ENCODE measurements at regions not wholly inside any gene's neighbourhood (a gene's known extent, or its start where the extent isn't known, plus 50 kb on each side); places are given as distances from the start of the nearest gene placed in this dataset.
"Not testable (repeated sequence)": the region's sequence is repeated elsewhere in the genome, so short reads cannot be mapped to it uniquely, and the experiment has no call there.

DNA sequence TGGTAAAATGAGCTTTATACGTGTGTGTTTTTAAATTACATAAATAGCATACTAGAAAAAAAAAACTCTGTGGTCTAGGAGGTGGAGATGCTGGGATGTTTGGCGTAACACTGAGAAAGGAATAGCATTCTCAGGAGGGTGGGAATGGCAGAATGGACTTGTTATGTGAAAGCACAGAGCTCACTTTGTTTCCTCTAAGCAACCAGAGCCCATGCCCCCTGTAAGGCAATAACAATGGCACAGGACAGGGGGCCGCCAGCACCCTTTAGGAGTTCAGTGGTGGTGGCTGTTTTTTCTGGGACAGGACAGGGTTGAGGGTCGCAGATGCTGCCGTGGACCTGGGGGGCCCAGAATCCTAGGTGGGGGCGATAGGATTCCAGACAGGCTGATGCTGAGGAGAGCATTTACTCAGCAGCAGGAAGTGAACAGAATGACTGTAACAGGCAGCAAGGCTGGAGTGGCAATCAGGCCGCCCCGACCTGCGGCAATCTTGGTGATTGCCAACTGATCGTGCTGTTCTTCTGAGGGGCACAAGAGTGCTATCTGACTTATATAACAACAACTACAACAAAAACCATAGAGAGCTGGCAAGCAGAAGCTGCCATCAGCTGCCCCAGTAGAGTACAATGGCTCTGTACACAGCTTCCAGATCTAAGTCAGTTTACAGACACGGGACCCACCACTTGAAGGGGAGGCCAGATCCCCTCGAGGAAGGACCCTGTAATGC, 160.4 kb downstream of the UACA start:
- DNase-seq (ENCODE audit: low read depth in 2 of 3, low spot score in 1 of 3): no peak

DNA sequence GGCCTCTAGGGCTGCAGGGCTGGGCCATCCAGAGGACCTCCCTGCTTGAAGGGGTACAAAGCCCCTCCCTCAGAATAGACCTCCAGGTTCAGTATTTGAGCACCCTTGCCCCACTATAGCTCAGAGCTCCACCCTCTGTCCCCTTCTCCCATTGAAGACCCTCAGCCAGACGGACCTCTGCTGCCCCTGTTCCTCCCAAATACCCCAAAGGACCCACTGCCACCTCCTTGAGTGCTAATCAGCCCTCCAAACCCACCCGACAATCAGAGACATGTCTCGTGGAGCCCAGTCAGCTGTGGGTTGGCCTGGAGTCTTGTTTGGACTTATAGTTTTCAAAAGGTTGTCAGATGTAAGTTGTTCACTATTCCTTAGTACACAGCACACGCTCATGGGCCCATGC, 161.1 kb downstream of the UACA start:
- DNase-seq (ENCODE audit: low read depth in 2 of 3, low spot score in 1 of 3): no peak

DNA sequence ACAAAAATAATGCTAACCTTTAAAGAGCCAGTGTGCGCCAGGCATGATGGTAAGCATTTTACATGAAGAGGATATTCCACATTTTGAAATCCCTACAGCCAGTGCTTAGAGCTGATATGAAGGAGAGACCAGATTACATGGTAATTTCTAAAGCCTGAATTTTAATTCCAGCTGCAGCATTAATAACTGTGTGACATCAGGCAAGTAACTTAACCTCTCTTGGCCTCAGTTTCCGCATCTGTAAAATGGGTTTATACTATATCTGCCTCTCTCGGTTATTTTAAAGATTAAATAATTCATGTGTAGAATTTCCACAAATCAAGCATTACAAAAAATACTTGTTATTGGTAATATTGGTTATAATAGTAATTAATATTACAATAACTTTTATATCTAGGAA, 165.4 kb downstream of the UACA start:
- DNase-seq (ENCODE audit: low read depth in 2 of 3, low spot score in 1 of 3): no peak

DNA sequence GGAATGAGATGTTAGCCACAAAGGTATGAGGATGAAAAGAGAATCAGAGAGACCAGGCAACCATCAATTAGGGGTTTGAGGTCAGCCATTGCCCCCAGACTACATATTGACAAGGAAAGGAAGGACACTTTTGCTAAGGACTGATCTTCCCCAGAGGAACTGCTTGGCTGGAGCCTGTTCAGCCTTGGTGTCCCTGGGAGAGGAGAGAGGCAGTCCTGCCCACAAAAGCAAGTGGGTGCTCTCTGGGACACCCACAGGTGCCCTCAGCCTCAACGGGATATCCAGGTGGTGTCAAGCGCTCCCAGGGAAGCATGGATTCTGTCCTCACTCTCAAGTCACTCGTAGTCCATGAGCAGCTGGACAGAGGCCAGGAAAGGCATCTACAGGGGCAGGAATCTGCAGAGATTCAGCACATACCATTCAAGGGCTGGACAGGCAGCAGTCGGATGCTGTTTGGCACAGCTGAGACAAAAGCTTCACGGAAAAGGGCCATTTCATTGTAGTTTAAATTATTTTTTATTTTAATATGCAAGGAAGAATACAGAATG, 166.2 kb downstream of the UACA start:
- no peak for DNase-seq (ENCODE audit: low read depth in 2 of 3, low spot score in 1 of 3)

DNA sequence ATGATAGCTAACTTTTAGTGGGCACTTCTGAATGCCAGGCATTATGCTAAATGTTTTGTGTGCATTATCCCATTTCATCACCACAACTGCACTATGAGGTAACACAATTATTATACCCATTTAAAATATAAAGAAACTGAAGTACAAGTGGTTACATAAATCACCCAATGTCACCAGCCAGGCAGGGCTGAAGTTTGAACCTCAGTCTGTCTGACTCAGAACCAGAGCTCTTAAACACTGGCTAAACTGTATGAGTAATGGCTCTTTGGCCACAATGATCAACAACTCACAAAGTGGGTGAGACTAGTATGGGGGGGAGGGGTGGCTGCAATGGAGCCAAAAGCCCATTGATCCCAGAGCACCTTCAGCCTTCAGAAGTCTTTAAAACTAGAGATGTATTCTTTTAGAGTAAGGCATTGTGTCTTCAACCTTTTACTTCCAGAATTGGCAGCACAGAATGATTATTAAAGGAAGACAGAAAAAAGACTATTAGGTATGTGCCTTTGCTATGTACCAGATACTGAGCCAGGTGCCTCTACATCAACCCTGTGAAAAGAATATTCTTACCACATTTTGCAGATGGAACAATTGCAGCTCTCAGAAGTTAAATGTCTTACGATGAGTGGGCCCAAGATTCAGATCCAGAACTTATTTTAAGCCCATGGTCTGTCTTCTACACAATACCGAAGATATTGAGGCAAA, 166.9 kb downstream of the UACA start:
- DNase-seq (ENCODE audit: low read depth in 2 of 3, low spot score in 1 of 3): no peak

DNA sequence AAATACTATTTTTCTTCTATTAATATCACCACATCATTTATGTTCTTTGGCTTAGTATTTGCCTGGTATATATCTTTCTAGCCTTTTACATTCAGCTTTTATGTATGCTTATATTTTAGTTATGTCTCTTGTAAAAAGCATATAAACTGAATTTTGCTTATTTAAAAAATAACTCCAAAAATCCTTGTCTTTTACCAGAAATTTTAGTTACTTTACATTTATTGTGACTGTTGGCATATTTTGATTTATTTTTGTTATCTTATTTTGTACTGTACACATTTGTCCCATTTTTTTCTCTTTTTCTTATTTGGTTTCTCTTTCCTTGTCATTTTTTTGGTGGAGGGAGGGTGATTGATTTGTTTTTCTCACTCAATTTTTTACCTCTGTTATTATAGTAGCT, 169.6 kb downstream of the UACA start:
- no peak for DNase-seq (ENCODE audit: low read depth in 2 of 3, low spot score in 1 of 3)

DNA sequence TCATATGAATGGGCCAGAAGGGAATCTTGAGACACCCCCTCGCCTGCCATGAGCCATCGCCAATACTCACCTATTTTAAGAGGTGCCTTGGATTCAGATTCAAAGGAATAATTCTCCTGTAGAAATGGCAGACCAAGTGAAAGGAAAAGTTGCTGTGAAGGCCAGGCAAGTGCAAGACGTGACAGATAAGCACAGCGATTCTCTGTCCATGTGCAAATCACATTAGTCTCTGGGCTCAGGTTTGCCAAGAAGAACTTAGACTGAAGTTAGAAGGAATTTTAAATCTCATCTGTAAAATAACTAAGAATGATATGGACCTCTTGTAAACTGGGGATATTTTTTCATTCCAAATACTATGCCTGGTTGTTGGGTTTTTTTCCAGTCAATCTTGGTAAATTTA, 173.6 kb downstream of the UACA start:
- no peak for DNase-seq (ENCODE audit: low read depth in 2 of 3, low spot score in 1 of 3)

DNA sequence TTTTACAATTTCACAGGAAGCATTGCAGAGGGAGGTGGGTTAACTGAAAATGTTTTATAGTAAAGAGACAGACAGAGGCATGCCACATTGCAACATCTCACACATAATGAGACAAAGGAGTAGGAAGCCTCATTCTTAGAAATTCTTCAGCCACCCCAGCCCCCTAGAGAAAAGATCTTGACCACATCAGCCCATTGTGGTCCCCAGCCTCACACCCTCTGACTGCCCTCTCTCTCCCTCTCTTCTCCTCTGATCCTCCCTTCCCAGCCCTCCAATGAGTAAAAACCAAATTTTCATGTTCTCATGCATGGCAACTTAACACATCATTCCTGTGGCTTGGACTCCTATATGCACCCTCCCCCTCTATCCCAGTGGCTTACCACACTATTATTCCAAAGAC, 174.1 kb downstream of the UACA start:
- DNase-seq (ENCODE audit: low read depth in 2 of 3, low spot score in 1 of 3): no peak

DNA sequence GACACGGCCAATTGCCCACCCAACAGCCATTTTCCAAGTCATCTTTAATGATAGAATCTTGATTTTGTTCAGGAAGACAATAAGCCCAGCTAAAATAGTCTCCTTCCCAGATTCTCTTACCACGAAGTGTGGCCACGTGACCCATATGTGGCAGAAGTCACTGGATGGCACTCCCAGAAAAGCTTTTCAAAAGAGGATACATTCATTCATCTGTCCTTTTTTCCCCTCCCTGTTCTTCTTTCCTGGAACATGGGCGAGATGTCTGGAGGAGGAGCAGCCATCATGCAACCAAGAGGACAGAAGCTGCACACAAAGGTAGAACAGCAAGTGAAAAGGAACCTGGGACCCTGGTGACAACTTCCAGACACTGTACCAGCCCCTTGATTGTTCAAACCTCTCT, 174.7 kb downstream of the UACA start:
- no peak for DNase-seq (ENCODE audit: low read depth in 2 of 3, low spot score in 1 of 3)

DNA sequence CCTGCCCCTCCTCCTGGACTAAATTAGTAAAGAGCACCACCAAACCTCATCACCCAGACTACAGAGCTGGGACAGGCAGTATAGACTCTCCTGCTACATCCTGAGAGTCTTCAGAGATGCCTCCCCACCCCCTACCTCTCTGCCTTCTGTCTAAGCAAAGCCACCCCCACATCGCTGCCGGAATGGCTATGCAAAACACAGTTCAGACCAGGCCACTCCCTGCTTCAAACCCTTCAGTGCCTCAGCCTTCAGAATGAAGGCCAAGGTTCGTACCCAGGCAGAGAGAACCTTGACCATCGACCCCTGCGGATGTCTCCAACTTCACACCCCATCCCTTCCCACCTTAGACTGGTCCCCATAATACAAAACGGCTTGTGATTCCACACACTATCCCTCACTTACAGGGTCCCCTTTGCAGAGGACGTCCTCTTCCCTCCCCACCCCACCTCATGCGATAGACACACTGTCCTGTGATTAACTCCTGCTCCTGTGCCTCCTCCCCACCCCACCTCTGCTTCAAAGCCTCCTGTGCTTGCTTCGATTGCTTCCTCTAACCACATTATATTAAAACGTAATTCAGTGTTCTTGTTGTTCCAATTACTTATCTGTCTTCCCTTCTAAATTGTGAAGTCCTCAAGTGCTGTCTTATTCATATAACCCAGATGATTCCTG, 175.3 kb downstream of the UACA start:
- DNase-seq (ENCODE audit: low read depth in 2 of 3, low spot score in 1 of 3): no peak

DNA sequence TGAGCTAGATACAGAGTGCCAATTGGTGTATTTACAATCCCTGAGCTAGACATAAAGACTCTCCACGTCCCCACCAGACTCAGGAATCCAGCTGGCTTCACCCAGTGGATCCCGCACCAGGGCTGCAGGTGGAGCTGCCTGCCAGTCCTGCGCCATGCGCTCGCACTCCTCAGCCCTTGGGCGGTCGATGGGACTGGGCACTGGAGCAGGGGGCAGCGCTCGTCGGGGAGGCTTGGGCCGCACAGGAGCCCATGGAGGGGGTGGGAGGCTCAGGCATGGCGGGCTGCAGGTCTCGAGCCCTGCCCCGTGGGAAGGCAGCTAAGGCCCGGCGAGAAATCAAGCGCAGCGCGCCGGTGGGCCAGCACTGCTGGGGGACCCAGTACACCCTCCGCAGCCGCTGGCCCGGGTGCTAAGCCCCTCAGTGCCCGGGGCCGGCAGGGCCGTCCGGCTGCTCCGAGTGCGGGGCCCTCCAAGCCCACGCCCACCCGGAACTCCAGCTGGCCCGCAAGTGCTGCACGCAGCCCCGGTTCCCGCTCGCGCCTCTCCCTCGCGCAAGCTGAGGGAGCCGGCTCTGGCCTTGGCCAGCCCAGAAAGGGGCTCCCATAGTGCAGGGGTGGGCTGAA, 176.2 kb downstream of the UACA start:
- not testable (repeated sequence) for DNase-seq (ENCODE audit: low read depth in 2 of 3, low spot score in 1 of 3)

DNA sequence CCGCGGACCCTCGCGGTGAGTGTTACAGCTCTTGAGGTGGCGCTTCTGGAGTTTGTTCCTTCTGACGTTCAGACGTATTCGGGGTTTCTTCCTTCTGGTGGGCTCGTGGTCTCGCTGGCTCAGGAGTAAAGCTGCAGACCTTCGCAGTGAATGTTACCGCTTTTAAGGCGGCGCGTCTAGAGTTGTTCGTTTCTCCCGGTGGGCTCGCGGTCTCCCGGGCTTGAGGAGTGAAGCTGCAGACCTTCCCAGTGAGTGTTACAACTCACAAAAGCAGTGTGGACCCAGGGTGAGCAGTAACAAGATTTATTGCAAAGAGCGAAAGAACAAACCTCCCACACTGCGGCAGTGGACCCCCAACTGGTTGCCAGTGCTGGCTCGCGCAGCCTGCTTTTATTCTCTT, 177.1 kb downstream of the UACA start:
- DNase-seq (ENCODE audit: low read depth in 2 of 3, low spot score in 1 of 3): no peak

DNA sequence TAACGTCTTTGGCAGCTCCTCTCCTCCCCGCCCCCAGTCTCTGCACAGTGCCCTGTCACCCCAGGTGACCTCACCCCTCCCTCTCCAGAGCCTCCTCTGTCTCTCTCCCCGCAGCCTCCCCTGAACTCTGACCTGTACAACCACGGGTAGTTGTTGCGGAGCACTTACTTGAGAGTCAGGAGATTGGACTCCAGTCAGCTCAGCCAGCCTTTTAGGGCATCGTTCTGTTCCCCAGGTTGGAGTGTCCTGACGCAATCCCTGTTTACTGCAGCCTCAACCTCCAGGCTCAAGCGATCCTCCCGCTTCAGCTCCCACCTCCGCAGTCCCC, 177.7 kb downstream of the UACA start:
- DNase-seq (ENCODE audit: low read depth in 2 of 3, low spot score in 1 of 3): no peak

DNA sequence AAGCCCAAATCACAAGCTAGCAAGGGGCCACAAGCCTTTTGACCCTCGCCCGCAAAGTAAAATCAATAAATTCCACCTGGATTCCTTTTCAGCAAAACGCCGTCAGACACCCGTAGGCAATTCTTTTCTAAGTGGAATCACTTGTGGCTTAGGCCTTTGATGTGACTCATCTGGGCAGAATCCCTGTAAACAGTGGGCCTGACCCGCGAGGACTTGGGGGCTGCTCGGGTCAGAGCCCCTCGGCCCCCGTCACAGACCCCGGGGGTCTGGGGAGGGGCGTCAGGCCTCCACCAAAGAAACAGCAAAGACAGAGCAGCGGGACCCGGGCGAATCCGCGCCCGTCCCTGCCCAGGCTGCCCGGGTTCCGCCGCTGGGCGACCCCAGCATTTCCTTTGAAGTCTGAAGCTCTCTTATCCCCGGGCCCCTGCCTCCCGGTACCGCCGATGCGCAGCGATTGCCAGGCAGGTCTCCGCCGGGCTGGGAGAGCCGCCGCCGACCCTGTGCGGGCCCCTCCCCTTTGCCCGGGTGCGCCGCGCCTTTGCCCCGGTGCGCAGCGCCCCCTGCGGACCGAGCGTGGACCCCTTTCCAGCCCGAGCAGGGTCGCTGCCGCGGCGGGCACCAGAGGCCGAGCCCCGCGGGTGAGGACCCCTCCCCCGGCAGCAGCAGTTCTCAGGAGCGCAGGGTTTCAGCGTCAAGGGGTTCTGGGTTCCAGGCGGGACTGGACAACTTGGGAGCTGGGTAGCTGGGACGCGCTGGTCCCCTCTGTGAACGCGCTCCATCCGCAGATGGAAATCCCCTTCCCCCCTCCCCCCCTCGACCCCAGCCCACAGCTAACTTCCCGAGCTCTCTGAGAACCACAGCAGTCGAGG, 178.3 kb downstream of the UACA start:
- DNase-seq (ENCODE audit: low read depth in 2 of 3, low spot score in 1 of 3): peak in 1 of 3 donors; percentile 19

DNA sequence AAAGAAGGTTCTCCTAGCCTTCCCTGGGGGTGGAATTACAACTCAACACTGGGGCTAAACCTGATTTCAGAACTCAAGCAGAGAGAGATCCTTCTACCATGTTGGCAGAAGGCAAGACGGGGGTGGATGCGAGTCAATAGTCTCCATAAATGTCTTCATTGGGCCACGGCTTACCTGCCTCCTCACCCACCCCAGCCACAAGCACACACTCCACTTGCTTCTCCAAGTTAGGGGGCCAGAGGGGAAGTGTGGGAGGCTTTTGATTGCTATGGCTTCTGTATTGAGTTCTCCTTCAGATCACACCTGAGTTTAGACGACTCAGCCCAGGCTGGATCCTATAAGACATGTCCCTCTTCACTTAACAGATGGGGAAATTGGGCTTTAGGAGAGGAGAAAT, 178.9 kb downstream of the UACA start:
- no peak for DNase-seq (ENCODE audit: low read depth in 2 of 3, low spot score in 1 of 3)

DNA sequence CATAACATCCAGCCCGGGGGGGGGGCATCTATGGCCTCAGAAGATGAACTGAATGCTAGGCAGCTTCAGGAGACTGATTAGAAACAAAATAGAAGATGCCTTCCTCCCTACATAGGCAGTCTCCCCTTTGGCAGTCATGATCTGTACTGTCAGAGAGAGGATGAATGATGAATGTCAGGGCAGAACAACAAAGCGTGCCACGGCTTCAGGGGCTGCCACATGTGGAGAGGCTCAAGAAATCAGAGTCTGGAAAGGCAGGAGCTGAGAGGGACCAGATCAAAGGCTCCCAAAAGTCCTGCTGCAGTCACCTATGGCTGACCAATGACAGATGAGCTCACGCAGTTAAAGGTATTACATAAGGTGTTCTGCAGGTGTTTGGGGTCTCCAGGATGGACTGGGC, 180.4 kb downstream of the UACA start:
- no peak for DNase-seq (ENCODE audit: low read depth in 2 of 3, low spot score in 1 of 3)

DNA sequence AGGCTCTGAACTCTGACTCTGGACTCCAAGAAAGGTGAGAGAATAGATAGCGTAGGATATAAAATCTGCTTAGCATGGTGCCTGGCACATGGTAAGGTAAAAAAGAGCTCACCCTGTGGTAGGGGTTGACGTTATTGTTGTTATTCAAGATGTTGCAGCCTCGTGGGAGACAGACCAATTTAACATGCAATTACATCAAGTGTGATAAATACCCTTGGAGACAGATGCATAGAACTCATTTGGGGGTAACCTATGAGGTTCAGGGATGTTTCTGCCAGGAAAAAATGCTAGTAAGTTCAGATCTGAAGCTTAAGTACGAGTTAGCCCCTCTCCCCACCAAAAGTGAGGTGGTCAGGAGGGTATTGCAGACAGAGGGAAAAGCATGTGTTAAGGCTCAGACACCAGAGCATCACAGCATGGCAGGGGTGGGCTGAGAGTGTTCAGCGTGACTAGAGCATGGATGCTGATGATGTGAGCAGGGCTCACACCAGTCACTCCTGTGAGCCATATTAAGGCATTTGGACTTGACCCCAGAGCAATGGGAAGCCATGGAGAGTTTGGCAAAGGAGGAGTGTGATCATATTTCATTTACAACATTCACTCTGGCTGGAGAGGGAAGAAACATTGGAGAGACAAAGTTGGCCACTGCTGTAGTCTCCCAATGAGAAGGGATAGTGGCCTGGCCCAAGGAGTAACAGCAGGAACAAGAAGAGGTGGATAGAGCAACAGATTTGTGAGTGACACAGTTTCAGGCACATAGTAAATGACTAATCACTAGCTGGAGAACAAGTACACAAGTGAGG, 181.0 kb downstream of the UACA start:
- DNase-seq (ENCODE audit: low read depth in 2 of 3, low spot score in 1 of 3): no peak

DNA sequence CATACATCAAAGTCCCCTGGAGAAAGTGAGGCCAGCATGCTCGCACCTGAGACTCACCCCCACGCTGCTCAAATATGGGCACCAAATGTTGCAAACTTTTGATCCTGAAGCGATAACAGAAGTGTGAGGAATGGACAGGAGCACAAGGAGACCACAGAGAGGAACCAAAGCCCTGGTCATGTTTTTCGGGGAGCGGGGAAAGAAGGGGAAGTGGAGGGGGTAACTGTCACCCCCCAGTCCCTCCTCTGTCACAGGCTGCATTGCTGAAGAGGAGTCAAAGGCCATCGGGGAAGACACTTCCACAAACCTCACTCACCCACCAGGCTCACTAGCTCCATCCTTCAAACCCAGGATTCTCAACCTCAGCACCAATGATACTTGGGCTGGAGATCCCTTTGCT, 182.4 kb downstream of the UACA start:
- no peak for DNase-seq (ENCODE audit: low read depth in 2 of 3, low spot score in 1 of 3)

DNA sequence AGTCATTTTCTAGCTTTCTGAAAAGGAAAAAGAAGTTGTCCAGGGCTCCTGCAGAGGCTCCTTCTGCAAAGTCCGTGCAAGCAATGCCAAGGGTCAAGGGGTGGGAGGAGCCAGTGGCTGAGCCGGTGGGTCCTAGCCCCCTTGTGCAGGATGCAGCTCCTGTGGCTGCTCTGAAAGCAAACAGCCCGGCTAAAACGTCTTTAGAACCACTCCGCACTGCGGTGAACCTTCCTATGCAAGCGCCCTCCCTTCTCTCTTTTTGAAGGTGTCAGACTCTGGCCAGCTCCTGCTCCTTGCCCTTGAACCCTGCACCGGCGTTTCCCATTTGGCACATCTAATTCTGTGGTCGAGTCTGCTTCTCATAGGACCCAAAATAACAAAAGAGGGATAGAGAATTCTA, 183.1 kb downstream of the UACA start:
- DNase-seq (ENCODE audit: low read depth in 2 of 3, low spot score in 1 of 3): no peak

DNA sequence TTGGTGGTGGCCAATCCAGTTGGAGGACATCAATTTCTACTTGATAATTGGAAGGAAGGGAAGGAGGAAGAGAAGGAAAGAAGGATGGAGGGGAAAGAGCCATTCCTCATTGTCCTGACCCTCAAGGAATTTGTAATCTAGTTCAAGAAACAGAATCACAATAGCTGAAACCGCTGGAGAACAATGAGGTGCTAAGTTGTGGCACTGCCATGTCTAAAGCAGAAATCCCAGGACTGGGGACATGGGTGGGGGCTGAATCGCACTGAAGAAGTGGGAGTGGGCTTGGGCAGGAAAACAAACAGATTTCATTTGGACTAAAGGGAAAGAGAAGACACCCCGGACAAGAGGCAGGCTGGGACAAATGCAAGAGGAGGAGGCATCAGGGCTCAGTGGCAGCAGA, 183.6 kb downstream of the UACA start:
- DNase-seq (ENCODE audit: low read depth in 2 of 3, low spot score in 1 of 3): no peak

Measured in stimulated activated CD4-positive, alpha-beta T cell treated with anti-CD3 and anti-CD28 coated beads, Interleukin-12 subunit alpha, Interleukin-12 subunit beta, amount 100 ng/mL, for 48 hours (primary cell).